A673 (cell line): ENCODE measurements at regions not wholly inside any gene's neighbourhood (a gene's known extent, or its start where the extent isn't known, plus 50 kb on each side); places are given as distances from the start of the nearest gene placed in this dataset.

Experiments used
- EZH2 ChIP-seq: fragments of 200-600 bp; sonication (generic); IDR thresholded peaks from 2 replicates; pipeline ENCODE4 v1.6.1; 2017; ENCODE audit warnings: borderline replicate concordance, low read depth, mild to moderate bottlenecking, mixed read lengths, antibody characterized with exemption, low read length; ENCODE audit not compliant: poor library complexity, severe bottlenecking
- TF ChIP-seq, protein P1 (sequence below): fragments of 300-800, 200-600 bp; sonication (generic); conservative IDR thresholded peaks from 2 replicates; pipeline ENCODE4 v1.5.1; 2017; ENCODE audit warnings: low read depth, mild to moderate bottlenecking, antibody characterized with exemption, low read length, moderate library complexity, mixed read lengths

DNA sequence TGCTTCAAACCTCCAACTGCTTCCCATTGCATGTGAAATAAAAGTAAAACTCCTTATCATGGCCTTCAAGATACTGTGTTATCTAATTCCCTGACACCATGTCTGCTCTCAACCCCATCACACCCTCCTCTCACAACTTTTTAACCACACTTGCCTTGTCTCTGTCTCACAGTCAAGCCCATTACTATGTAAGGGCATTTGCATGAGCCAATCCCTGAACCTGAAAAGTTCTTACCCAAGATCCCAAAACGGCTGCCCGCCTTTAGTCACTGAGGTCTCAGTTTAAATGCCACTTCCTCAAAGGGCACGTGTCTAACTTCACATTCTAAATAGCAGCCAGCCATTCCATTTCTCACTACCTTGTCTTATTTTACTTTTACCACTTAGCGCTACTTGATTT lies 83.1 kb downstream of the SST start:
- TF ChIP-seq, protein P1, sequence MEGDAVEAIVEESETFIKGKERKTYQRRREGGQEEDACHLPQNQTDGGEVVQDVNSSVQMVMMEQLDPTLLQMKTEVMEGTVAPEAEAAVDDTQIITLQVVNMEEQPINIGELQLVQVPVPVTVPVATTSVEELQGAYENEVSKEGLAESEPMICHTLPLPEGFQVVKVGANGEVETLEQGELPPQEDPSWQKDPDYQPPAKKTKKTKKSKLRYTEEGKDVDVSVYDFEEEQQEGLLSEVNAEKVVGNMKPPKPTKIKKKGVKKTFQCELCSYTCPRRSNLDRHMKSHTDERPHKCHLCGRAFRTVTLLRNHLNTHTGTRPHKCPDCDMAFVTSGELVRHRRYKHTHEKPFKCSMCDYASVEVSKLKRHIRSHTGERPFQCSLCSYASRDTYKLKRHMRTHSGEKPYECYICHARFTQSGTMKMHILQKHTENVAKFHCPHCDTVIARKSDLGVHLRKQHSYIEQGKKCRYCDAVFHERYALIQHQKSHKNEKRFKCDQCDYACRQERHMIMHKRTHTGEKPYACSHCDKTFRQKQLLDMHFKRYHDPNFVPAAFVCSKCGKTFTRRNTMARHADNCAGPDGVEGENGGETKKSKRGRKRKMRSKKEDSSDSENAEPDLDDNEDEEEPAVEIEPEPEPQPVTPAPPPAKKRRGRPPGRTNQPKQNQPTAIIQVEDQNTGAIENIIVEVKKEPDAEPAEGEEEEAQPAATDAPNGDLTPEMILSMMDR, result no peak
- no peak for TF ChIP-seq EZH2
